ENCODE measurements at regions not wholly inside any gene's neighbourhood (a gene's known extent, or its start where the extent isn't known, plus 50 kb on each side); places are given as distances from the start of the nearest gene placed in this dataset.
"Not testable (repeated sequence)": the region's sequence is repeated elsewhere in the genome, so short reads cannot be mapped to it uniquely, and the experiment has no call there.

DNA sequence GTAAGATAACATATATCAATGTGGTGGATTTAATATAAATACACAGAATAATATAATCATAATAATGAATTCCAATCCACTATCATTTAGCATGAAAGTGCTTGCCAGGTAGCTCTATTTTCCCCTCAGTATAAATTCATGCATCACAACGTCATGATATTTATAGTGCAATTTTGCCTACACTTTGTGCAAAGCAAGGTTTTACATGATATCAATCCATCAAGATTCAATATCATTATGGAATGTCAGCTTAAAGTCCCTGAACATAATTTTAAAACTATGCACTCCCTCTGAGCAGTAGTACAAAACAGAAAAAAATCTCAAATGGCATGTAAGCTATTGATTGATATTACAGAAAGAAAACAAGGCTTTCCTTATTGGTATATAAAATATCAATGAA, 962.2 kb upstream of the PCDH20 start:
- no peak for DNase-seq (ENCODE audit: low spot score)
- TF ChIP-seq, protein P1, sequence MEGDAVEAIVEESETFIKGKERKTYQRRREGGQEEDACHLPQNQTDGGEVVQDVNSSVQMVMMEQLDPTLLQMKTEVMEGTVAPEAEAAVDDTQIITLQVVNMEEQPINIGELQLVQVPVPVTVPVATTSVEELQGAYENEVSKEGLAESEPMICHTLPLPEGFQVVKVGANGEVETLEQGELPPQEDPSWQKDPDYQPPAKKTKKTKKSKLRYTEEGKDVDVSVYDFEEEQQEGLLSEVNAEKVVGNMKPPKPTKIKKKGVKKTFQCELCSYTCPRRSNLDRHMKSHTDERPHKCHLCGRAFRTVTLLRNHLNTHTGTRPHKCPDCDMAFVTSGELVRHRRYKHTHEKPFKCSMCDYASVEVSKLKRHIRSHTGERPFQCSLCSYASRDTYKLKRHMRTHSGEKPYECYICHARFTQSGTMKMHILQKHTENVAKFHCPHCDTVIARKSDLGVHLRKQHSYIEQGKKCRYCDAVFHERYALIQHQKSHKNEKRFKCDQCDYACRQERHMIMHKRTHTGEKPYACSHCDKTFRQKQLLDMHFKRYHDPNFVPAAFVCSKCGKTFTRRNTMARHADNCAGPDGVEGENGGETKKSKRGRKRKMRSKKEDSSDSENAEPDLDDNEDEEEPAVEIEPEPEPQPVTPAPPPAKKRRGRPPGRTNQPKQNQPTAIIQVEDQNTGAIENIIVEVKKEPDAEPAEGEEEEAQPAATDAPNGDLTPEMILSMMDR (IDR thresholded peaks at IDR 0.05; ENCODE audit: extremely low read depth, missing control alignments): no peak

DNA sequence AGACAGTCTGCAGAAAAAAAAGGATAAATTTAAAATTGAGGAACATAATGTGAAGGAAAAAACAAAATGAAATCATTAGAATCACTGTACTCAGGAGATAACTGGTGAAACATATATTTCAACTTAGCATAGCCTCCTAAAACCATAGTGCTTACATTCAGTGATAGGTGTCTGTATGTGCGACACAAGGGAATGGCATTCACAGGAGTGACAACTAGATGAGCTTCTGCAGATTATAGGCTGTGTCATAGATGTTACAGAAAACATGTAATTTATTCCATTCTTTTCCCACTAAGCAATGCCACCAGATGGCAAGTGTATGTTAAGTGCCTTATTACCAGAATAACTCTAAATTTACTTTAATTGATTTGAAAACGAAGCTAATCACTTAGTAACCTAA, 960.0 kb upstream of the PCDH20 start:
- no peak for DNase-seq (ENCODE audit: low spot score)

DNA sequence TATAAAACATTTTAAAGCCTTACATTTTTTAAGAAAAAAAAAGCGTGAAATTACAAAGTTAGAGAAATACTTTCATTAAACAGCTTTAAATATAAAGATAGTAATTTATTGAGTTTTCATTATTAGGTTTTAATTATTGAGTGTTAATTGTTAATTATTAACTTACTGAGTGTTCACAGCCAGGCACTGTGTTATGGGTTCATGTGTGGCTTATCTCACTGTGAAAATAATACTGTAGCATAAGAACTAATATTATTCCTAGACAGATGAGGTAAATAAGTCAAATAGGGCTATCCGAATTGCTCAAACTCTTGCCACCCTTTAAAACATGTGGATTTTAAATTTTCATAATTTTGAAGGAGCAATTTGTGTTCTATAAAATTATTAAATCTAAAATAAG, 956.1 kb upstream of the PCDH20 start:
- DNase-seq (ENCODE audit: low spot score): no peak
- TF ChIP-seq, protein P1 (IDR thresholded peaks at IDR 0.05; ENCODE audit: extremely low read depth, missing control alignments): no peak

More for the DNA sequence above, 960.0 kb upstream of the PCDH20 start:
- TF ChIP-seq, protein P1 (IDR thresholded peaks at IDR 0.05; ENCODE audit: extremely low read depth, missing control alignments): no peak

DNA sequence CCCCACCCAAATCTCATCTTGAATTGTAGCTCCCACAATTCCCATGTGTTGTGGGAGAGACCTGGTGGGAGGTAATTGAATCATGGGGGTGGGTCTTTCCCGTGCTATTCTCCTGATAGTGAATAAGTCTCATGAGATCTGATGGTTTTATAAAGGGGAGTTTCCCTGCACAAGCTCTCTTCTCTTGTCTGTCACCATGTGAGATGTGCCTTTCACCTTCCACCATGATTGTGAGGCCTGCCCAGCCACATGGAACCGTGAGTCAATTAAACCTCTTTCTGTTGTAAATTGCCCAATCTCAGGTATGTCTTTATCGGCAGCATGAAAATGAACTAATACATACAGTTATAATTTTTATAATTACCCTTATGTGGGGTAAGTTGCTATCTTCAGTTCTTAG, 952.3 kb upstream of the PCDH20 start:
- not testable (repeated sequence) for DNase-seq (ENCODE audit: low spot score)

DNA sequence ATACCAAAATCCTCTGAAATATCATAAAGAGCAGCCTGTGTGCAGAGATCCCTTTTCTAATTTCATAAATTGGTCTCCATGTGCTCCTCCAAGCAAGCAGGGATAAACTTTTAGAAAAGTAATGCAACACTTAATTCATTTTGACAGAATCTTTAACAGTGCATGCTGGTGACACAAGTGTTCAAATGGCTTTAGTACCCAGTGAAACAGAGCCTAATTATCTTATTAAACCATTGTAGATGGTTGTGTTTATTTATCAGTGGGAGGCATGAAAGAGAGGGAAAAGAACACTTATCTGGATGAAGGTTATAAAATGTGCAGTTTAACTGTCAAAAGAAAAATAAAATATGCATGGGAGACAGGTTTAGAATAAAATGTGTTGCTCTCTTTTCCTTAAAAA, 945.0 kb upstream of the PCDH20 start:
- TF ChIP-seq, protein P1 (IDR thresholded peaks at IDR 0.05; ENCODE audit: extremely low read depth, missing control alignments): no peak
- DNase-seq (ENCODE audit: low spot score): no peak

DNA sequence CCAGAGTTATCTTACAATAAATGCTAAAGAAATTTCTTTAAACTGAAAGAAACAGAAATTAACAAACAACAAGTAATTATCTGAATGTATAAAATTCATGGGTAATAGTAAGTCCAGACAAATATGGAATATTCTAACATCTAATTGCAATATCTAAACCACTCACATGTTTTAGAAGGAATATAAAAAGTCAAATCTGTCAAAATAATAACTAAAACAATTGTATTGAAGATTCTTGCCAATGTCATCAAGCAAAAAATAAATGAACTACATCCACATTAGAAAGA, 942.9 kb upstream of the PCDH20 start:
- DNase-seq (ENCODE audit: low spot score): no peak
- TF ChIP-seq, protein P1 (IDR thresholded peaks at IDR 0.05; ENCODE audit: extremely low read depth, missing control alignments): no peak

DNA sequence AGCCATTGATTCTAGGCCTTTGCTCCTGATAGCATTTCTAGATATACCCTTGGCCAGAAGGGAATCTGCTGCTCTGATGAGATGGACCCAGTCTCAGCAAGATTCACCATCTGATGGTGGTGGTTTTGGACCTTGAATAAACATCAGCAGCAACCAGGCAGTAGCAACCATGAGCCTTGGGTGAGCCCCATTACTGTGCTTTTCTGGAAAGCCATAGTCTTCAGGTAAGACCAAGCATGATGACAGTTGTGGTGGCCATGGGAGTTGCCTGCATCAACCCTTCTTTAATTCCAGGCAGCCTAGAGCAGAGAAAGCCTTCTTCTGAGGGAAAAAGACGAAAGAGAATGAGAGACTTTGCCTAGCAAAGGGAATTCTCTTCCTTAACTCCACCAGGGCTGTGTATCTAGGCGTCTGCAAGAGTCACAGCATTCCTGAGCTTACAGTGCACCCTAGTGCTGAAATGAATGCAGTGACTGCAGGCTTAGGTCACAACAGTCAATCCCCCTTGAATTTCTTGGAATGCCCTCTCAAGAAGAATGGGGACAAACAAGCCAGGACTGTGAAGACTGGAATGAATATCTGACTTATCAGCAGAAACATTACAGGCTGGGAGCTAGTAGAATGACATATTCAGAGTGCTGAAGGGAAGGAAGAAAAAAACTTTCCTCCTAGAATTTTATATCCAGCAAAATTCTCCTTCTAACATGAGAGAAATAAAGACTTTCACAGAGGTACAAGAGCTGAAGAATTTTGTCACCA, 942.4 kb upstream of the PCDH20 start:
- TF ChIP-seq, protein P1 (IDR thresholded peaks at IDR 0.05; ENCODE audit: extremely low read depth, missing control alignments): peak; percentile 39
- DNase-seq (ENCODE audit: low spot score): peak; percentile 10

DNA sequence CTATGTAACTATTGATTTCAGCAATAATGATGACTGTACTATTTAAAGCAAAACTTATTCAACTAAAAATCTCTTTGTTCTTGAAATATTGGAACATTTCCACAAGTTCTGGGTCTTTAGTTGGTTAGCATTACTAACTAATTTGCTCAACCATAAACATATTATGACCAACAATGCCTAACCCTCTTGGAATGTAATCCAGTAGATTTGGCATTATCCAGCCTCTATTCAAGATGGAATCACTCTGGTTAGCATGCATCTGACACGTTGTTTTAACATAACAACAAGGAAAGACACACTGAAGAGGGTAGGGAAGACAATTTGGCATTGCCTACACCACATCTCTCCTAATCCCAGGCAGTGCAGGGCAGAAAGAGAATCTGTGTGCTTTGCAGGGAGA, 941.3 kb upstream of the PCDH20 start:
- TF ChIP-seq, protein P1 (IDR thresholded peaks at IDR 0.05; ENCODE audit: extremely low read depth, missing control alignments): no peak
- no peak for DNase-seq (ENCODE audit: low spot score)
